ENCODE measurements at regions not wholly inside any gene's neighbourhood (a gene's known extent, or its start where the extent isn't known, plus 50 kb on each side); places are given as distances from the start of the nearest gene placed in this dataset.
"Not testable (repeated sequence)": the region's sequence is repeated elsewhere in the genome, so short reads cannot be mapped to it uniquely, and the experiment has no call there.

GRCh38 chrX:13414006-13414647 is 94.3 kb upstream of the ATXN3L start:
- DNase-seq (ENCODE audit: low spot score in 2 of 2) (no peak), ATAC-seq (no peak)
- H3K27ac Mint-ChIP-seq = no peak overlapping the region
- H3K9me3 Mint-ChIP-seq = no peaks in the 10 kb centered on the region
- H3K36me3 Mint-ChIP-seq = peaks cover 0 to 9% of the 10 kb centered on the region in 2 donors

DNA sequence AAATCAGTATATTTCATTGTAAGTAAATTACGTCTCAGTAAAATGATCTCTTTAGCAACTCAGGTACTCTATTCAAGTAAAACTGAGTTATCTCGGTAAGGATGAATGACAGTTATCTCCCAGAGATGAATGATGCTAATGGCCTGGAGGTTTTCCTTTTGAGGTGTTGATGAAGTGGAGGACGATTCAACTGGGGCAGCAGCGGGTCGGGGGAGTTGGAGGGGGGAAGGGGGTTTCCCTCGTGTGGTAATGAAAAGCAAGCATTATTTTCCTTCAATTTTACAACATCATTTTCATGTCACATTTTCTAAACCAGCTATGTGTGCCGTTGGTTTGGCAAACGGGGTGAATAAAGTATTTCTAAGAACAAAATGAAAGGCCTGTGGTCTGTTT is 92.4 kb upstream of the ATXN3L start:
- ATAC-seq (no peak), DNase-seq (ENCODE audit: low spot score in 2 of 2) (no peak)
- Mint-ChIP-seq H3K36me3 (peaks cover 0 to under 1% of the 10 kb centered on the region in 2 donors), H3K27ac (no peak overlapping the region), H3K9me3 (no peaks in the 10 kb centered on the region)

- H3K9me3 Mint-ChIP-seq = peaks cover 3 to 5% of the 10 kb centered on the region in 2 donors
- ATAC-seq = no peak
- H3K27ac Mint-ChIP-seq = peak overlapping the region in 1 of 2 donors; percentile 72
- DNase-seq (ENCODE audit: low spot score in 2 of 2) = no peak
- peaks cover 4 to 6% of the 10 kb centered on the region in 2 donors for H3K36me3 Mint-ChIP-seq
Observed at GRCh38 chrX:13411496-13412207, 91.8 kb upstream of the ATXN3L start.

GRCh38 chrX:13408599-13408998 is 88.7 kb upstream of the ATXN3L start:
- H3K27ac Mint-ChIP-seq; ATAC-seq; DNase-seq (ENCODE audit: low spot score in 2 of 2): not testable (repeated sequence)
- peaks cover 11 to 13% of the 10 kb centered on the region in 2 donors for H3K9me3 Mint-ChIP-seq
- H3K36me3 Mint-ChIP-seq = peaks cover 6 to 13% of the 10 kb centered on the region in 2 donors

DNA sequence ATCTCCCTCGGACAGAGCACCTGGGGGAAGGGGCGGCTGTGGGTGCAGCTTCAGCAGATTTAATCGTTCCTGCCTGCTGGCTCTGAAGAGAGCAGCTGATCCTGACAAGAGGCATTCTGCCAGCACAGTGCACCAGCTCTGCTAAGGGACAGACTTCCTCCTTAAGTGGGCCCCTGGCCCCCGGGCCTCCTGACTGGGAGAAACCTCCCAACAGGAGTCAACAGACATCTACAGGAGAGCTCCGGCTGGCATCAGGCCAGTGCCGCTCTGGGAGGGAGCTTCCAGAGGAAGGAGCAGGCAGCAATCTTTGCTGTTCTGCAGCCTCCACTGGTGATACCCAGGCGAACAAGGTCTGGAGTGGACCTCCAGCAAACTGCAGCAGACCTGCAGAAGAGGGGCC is 84.9 kb upstream of the ATXN3L start:
- Mint-ChIP-seq H3K9me3 (peaks cover 11 to 17% of the 10 kb centered on the region in 2 donors), H3K36me3 (peaks cover 6 to 13% of the 10 kb centered on the region in 2 donors)
- not testable (repeated sequence) for H3K27ac Mint-ChIP-seq; ATAC-seq; DNase-seq (ENCODE audit: low spot score in 2 of 2)

- peaks cover 11 to 17% of the 10 kb centered on the region in 2 donors for H3K9me3 Mint-ChIP-seq
- no peak for ATAC-seq
- H3K27ac Mint-ChIP-seq = no peak overlapping the region
- no peak for DNase-seq (ENCODE audit: low spot score in 2 of 2)
- peaks cover 6 to 13% of the 10 kb centered on the region in 2 donors for H3K36me3 Mint-ChIP-seq
Observed at GRCh38 chrX:13404364-13404763, 84.5 kb upstream of the ATXN3L start.

DNA sequence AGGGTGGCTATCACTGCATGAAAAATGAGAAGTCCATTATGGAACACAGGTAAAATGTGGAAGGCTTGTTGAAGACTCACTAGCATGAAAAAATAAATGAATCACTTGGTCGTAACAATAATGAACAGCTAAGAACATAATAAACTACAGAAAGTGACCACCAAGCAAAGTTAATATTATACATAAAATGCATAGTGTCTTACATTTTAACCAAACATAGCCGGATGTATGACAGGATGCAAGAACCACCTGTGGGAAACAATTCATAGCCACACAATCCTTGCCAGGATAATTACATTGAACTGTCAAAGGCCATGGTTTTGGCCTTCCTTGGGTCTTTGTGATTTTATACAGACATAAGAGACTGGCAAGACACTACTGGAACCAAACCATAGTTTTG is 81.9 kb upstream of the ATXN3L start:
- Mint-ChIP-seq H3K36me3 (peaks cover 3 to 9% of the 10 kb centered on the region in 2 donors), H3K27ac (no peak overlapping the region), H3K9me3 (peaks cover 8 to 13% of the 10 kb centered on the region in 2 donors)
- ATAC-seq (no peak), DNase-seq (ENCODE audit: low spot score in 2 of 2) (no peak)

GRCh38 chrX:13398839-13399238 is 79.0 kb upstream of the ATXN3L start:
- H3K27ac Mint-ChIP-seq = peak overlapping the region in 1 of 2 donors; percentile 81
- no peak for ATAC-seq
- H3K9me3 Mint-ChIP-seq = peaks cover 0 to 19% of the 10 kb centered on the region in 2 donors
- no peak for DNase-seq (ENCODE audit: low spot score in 2 of 2)
- peaks cover 0 to 12% of the 10 kb centered on the region in 2 donors for H3K36me3 Mint-ChIP-seq

GRCh38 chrX:13397878-13398818 is 78.3 kb upstream of the ATXN3L start:
- peaks cover 0 to 23% of the 10 kb centered on the region in 2 donors for H3K9me3 Mint-ChIP-seq
- H3K27ac Mint-ChIP-seq = peak overlapping the region in 1 of 2 donors; percentile 81
- ATAC-seq (peak; percentile 87 to 95), DNase-seq (ENCODE audit: low spot score in 2 of 2) (no peak)
- peaks cover 0 to 12% of the 10 kb centered on the region in 2 donors for H3K36me3 Mint-ChIP-seq

DNA sequence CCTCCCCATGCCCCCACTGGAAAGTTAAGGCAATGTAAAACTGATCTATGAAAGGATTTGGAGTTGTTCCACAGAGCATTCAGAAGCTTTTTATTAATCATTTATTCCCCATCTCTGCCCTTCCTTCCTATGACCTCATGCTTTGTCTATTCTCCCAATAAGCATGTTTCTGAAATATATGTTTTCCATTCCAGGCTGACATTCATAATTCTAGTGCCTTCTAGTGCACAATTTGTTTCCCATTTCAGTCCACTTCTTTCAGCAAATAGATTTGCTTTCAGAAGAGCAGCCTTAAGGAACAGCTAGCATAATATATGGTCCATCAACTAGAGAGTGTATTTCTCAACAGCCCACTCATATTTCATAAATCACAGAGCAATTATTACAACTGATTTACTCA is 77.1 kb upstream of the ATXN3L start:
- Mint-ChIP-seq H3K36me3 (peaks cover 0 to 12% of the 10 kb centered on the region in 2 donors), H3K27ac (no peak overlapping the region), H3K9me3 (peaks cover 0 to 23% of the 10 kb centered on the region in 2 donors)
- DNase-seq (ENCODE audit: low spot score in 2 of 2) (no peak), ATAC-seq (no peak)

DNA sequence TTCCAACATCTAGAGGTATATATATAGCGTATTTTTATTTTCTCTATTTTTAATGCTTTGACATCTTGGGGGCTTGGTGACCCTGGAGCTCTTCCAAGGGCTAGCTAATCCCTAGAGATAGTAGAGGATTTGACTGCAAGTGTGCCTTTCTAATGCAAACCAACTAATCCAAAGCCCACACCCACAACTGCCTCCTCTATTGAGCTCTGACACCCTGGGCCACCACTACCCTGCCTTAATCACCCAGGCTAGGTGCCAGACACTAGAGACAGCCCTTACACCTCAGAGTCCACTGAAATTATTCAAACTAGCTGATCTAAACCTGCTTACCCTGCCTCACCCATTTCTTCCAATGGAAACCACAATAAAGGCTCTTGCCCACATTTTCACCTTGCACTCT is 69.6 kb upstream of the ATXN3L start:
- Mint-ChIP-seq H3K36me3 (peaks cover 0 to 5% of the 10 kb centered on the region in 2 donors), H3K27ac (no peak overlapping the region), H3K9me3 (peaks cover 4 to 10% of the 10 kb centered on the region in 2 donors)
- ATAC-seq = no peak
- DNase-seq (ENCODE audit: low spot score in 2 of 2) = no peak

- Mint-ChIP-seq H3K36me3 (peaks cover 0 to 5% of the 10 kb centered on the region in 2 donors), H3K9me3 (peaks cover 4% of the 10 kb centered on the region in 2 donors), H3K27ac (peak overlapping the region in 1 of 2 donors; percentile 55)
- DNase-seq (ENCODE audit: low spot score in 2 of 2) = no peak
- peak; percentile 85 to 87 for ATAC-seq
Observed at GRCh38 chrX:13387666-13388494, 68.0 kb upstream of the ATXN3L start.

DNA sequence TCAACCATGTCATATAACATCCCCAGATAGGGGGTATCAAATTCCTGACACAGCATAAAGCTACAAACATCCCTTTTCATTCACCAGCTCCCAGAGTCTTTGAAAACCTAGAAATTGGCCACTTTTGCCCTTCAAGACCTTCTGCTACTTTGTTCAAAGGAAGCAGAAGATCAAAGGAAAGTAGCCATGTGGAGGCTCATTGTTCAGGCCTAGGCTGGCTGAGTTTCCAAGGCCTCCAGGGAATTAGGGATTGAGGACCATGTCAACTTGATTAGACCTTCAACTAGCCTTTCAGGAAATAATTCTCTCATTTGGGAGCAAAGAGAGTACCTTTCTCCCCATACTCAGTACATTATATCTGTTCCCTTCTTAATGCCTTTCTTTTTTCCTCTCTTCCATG is 66.8 kb upstream of the ATXN3L start:
- Mint-ChIP-seq H3K9me3 (peaks cover 4% of the 10 kb centered on the region in 2 donors), H3K36me3 (peaks cover 0 to 5% of the 10 kb centered on the region in 2 donors), H3K27ac (no peak overlapping the region)
- ATAC-seq = no peak
- no peak for DNase-seq (ENCODE audit: low spot score in 2 of 2)

GRCh38 chrX:13386092-13386491 is 66.2 kb upstream of the ATXN3L start:
- H3K36me3 Mint-ChIP-seq = peaks cover 0 to 5% of the 10 kb centered on the region in 2 donors

GRCh38 chrX:13383907-13384306 is 64.1 kb upstream of the ATXN3L start:
- H3K9me3 Mint-ChIP-seq = no peaks in the 10 kb centered on the region
- no peak for DNase-seq (ENCODE audit: low spot score in 2 of 2)
- no peaks in the 10 kb centered on the region for H3K36me3 Mint-ChIP-seq
- H3K27ac Mint-ChIP-seq = no peak overlapping the region
- ATAC-seq = no peak

More at GRCh38 chrX:13386092-13386491, 66.2 kb upstream of the ATXN3L start:
- Mint-ChIP-seq H3K9me3 (peaks cover 4% of the 10 kb centered on the region in 2 donors), H3K27ac (no peak overlapping the region)
- DNase-seq (ENCODE audit: low spot score in 2 of 2) (no peak), ATAC-seq (no peak)

DNA sequence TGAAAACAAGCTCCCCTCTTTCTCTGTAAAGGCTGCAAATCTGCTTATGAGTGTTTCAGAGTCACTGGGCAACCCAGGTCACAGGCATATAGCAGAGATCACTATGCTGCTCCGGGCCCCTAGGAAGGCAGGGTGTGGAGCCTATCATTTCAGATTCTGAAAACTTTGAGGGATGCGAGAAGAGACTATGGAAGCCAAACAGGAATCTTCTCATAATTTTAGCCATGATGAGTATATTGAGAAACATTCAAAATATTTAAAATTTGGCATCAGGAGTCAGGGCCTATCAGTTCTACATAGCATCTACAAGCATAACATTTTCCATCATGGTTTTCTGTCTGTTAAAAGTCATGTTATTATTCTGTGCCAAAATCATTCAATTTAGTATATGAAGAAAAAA is 61.7 kb upstream of the ATXN3L start:
- H3K27ac Mint-ChIP-seq = no peak overlapping the region
- no peaks in the 10 kb centered on the region for H3K9me3 Mint-ChIP-seq
- DNase-seq (ENCODE audit: low spot score in 2 of 2) = no peak
- ATAC-seq = no peak
- no peaks in the 10 kb centered on the region for H3K36me3 Mint-ChIP-seq

All from activated naive CD4-positive, alpha-beta T cell treated with anti-CD3 and anti-CD28 coated beads, Interleukin-2, amount 50 U/mL, for 72 hours (primary cell).